Right lung (tissue), 2 donors: ENCODE measurements at regions not wholly inside any gene's neighbourhood (a gene's known extent, or its start where the extent isn't known, plus 50 kb on each side); places are given as distances from the start of the nearest gene placed in this dataset.

ENCODE experiments used
- DNase-seq, 2 donors: peaks; one replicate each; pipeline ENCODE4 v3.0.0-alpha.2; 2013

DNA sequence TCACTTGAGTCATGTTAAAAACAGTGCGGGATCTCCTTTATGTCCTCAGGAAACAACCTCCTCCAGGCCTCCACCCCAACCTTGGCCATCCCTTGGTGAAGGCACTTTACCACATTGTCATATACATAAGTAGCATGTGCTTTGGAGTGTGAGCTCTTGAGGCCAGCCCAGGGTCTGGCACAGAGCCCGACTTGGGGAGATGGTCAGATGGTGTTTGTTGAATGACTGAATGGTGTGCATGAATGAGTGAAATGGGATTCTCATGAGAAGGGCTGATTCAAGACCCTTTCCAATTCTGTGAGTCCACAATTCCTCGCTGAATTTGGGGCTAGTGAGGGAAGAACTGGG is 52.9 kb upstream of the DLK1 start:
- no peak for DNase-seq

DNA sequence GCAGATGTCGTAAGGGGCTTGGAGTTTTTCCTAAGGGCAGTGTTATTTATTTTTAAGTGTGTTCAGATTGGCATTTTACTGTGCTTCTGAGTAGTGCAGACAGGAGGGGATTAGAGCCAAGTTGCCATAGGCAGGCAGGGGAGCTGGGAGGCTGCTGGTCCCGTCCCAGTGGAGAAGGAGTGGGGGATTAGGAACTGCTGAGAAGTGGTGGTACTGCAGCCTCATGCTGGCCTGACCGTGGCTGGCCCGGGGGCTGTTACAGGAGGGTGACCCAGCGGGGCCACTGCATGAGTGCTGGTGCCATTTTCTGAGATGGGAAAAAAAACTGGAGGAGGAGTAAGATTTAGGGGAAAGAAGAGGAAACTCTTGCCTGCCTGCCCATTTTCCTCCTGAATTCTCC is 52.3 kb upstream of the DLK1 start:
- DNase-seq = no peak

DNA sequence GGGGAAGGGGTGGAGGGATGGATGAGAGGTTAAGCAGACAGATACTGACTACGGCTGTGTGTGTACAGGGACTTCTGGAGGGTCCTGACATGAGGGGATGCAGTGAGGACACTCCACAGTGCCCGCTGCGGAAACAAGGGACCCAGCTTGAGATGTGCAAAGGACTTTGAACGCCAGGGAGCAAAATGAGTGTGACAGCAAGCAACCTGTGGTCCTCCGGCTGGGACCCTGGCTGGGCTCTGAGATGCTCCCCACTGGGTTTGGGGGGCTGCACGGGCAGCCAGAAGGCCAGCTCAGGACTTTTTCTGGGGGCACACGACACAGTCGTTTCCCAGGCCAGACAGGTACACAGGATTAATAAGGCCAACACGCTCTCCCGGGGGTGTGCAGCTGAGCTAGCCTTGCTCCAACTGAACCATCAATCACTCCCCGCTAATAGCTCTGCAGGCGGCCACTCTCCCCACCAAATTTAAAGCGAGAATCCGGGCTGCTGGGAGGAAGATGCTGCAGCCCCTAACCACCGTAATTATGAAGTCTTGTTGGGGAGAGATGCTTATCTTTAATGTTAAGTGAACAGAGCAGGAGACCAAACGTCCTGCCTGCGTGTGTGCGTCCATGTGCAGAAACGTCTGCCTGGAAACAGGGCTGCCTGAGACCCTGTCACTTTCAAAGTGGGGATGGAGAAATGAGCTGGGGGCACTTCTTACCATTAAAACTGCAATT is 51.6 kb upstream of the DLK1 start:
- no peak for DNase-seq

DNA sequence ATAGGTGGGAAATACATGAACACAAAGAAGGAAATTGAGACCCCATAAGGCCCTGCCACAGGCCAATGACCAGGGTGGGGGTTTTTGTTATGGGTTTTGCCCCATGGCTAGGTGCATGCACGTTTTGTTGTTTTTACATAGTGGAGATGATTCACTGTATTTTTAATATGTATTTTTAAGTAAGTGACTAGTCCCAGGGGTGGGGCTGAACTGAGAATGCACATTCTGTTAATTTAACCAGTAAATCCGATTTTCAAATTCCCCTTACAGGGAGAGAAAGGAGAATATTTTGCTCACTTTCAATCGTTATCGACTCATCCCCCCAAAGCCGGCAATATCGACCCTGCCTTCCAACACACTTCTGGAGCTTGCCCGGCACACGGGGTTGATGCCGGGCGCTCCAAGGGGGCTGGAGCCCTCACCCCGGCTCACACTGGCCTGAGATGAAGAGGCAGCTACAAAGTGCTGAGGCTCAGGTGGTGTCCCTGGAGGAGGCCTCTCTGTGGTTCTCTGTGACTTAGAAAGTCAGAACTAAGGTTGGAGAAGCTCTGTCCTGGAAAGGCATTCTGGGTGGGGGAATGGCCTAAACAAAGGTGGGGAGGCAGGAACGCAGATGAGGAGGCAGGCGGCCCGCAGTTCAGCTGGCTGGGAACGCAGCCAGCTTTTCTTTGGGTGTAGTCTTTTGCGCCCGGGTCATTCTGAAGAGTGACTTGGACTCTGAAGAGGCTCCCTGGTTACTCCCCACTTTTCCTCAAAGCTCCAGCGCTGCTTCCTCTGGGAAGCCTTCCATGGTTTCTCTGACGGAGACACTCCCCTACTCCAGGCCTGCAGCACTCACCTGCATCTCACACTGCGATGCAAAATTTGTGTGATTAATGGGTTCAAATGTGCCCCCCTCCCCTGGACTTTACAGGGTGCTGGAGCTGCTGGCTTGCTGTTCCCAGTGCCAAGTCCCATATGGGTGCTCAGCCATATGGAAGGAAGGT is 50.7 kb upstream of the DLK1 start:
- no peak for DNase-seq
